NOMO-1 treated with DMSO at 0.1 percent for 48 hours (cell line): ENCODE measurements at regions not wholly inside any gene's neighbourhood (a gene's known extent, or its start where the extent isn't known, plus 50 kb on each side); places are given as distances from the start of the nearest gene placed in this dataset.
"Not testable (repeated sequence)": the region's sequence is repeated elsewhere in the genome, so short reads cannot be mapped to it uniquely, and the experiment has no call there.

Source experiments
- DNase-seq: peaks from one replicate; lab custom pipeline; 2025; ENCODE audit not compliant: unreplicated experiment; lab: John Stamatoyannopoulos, UW

DNA sequence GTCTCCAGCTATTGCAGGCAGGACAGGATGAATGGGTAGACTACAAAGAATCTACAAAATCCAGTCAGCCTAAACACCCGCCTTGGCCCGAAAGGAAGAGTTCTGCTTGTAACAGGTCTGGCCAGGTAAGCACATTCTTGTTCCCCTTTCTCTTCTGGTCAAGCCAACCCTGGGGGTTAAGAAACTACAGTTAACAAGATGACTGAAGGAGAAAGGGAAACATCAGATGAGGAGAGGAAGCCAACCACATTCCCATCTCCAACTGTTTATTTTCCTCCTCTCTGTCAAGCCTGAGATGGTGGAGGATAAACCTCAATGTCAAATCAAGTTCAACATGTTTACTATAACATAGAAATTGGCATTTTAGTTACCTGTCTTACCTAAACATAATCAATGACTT lies 198.9 kb downstream of the IPMK start:
- no peak for DNase-seq

DNA sequence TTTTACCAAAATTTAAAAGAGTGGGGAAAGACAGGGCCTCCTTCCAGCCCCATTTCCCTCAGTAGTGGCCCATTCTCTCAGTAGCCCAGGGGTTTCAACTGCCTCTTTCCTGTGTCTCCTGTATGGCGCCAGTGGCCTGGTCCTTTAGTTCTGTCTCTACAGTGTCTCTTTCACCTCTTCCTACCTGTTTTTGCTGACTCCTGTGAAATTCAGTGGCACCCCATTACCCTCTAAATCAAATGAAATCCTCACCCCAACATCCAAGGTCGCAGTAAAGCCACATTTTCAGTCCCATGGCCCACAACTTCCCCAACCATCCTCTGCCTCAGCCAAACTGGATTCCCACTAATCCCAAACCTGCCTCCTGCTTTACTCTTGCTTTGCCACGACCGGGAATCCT lies 200.7 kb downstream of the IPMK start:
- DNase-seq: no peak

DNA sequence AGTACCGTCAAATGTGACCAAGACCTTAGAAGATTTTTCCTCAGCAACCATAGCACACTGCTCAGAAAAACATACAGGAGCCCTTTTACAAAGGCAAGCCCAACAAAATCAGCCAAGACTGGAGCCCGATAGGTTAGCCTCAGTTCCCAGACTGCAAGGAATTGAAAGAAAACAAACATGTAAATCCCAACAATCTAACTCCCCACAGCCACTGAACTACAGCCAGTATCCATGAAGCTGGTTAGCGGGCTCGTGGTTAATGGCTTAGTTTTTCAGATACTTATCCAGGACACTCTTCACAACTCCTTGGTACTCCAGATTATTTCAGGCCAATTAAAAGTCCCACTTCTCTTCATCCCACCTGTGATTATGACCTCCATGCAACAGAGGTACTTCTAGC lies 201.6 kb downstream of the IPMK start:
- no peak for DNase-seq

DNA sequence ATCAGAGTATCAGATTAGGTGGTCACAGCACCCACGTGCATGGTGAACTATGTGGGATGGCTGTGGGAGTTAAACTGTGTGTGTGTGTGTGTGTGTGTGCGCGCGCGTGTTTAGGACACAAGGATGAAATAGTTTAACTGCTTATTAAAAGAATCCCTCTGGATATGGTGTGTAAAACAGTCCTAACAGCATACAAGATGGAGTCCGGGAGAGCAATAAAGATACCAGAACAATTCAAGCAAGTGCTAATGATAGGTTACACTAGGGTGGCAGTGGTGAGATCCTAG lies 202.2 kb downstream of the IPMK start:
- DNase-seq: no peak

GRCh38 chr10:58064714-58065528 lies 202.8 kb downstream of the IPMK start:
- DNase-seq: peak; percentile 15

- no peak for DNase-seq
These were observed 203.7 kb downstream of the IPMK start for GRCh38 chr10:58063861-58064480.

- not testable (repeated sequence) for DNase-seq
These were observed 209.0 kb downstream of the IPMK start for GRCh38 chr10:58058683-58059082.

DNA sequence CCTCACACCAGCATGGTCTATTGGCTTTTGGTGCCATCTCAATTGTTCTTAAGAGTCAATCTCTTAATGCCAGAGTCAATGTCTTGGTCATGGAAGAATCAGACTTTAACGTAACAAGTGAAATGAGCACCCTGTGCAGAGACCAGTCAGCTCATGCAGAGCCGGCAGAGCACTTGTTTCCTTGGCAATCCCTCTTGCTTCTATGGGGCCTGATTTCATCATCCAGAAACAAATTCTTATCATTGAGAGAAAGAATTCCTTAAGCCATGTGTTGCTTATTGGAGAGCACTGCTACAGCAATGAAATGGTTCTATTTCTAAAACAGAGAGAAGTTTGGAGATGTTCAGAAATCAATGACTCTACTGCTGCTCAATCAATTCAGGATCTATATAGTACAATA lies 212.8 kb downstream of the IPMK start:
- DNase-seq: no peak

DNA sequence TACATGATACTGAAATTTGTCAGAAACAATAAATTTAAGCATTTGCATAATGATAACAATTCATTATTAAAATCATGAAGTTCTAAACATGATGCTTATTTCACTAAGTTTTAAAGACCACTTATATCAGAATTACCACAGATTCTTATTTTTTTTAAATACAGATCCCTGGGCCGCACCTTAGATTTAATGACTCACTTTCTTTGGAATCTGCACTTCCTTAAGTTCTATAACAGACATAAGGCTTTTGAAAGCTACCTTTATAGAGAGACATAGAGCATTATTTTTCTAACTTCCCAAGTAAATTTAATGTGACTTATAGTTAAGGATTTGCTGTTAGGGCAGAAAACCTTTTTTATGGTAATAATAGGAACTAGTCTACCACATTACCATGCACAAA lies 214.9 kb downstream of the IPMK start:
- DNase-seq: no peak

DNA sequence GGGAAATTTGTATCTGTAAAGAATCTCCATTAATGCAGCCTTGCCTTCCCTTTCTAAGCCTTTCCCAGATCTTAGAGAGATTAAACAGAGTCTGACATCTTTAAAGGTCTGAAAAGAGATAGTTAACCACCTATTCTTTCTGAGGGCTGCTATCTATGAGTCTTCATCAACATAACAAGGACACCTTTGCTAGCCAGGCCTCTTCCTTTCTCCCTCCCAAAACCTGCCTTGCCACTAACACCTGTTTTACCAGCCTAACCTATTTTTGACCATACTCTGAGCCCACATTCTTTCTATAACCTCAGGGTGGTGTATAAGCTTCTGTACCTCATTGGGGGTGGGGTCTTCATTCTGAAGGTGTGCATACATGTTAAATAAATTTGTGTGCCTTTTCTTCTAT lies 217.1 kb downstream of the IPMK start:
- no peak for DNase-seq

- no peak for DNase-seq
These were observed 218.8 kb downstream of the IPMK start for GRCh38 chr10:58048936-58049335.

- DNase-seq: no peak
These were observed 223.6 kb downstream of the IPMK start for GRCh38 chr10:58044072-58044471.

DNA sequence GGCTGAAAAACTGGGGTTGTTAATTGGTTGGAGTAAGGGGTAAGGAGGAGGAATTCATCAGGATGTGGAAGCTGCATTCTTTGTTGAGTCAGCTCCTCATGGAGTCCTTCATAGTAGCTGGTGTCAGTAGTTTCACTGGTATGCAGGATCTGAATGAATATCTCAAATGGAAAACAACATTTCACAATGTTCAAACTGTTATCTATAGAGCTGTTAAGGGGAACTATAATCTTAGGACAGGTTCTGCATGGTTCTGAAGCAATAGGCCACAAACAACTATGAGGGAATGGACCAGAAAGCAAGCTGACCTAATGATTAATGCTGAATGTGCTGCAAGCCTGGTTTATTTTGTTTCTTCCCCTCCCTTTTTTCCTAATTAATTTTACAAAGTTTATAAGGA lies 225.8 kb downstream of the IPMK start:
- no peak for DNase-seq

GRCh38 chr10:58030208-58030607 lies 237.5 kb downstream of the IPMK start:
- DNase-seq: no peak

DNA sequence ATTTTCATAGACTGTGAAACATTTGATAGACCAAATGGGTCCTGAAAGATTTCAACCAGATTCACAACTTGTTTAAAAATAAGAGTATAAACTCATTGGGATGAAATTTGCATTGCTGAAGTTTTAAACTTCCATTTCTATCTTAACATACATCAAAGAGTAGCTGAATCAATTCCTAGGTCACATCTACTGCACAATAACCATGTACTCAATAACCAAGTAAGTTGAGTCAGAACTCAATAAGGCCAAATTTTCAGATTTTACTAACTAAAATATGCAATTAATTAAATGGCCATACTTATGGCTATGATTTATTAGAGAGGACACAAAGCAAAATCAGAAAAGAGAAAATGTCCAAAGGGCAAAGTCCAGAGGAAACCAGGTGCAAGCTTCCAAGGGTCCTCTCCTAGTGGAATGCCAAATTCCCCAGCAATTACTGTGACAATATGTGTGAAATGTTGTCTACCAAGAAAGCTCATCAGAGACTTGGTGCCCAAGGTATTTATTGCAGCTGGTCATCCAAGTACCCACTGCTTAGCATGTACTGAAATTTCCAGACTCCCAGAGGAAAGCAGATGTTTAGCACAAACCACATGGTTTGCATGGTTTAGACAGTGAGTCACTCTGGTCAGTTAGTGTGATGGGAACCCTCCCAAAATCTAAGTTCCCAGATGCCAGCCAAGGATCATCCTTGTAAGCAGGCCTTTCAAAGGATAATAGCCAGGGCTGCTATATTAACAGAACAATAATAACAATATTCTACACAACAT lies 238.9 kb downstream of the IPMK start:
- DNase-seq: no peak

GRCh38 chr10:58027426-58027825 lies 240.3 kb downstream of the IPMK start:
- no peak for DNase-seq

GRCh38 chr10:58026036-58026435 lies 241.7 kb downstream of the IPMK start:
- no peak for DNase-seq

- no peak for DNase-seq
These were observed 244.2 kb downstream of the IPMK start for GRCh38 chr10:58023341-58024073.

GRCh38 chr10:58019863-58020537 lies 247.7 kb downstream of the IPMK start:
- DNase-seq: no peak

- DNase-seq: no peak
These were observed 249.9 kb downstream of the IPMK start for GRCh38 chr10:58017719-58018367.
